Neutrophil (primary cell): ENCODE measurements at regions not wholly inside any gene's neighbourhood (a gene's known extent, or its start where the extent isn't known, plus 50 kb on each side); places are given as distances from the start of the nearest gene placed in this dataset.

Experiments used
- H3K27ac ChIP-seq: fragments of 200-600 bp; sonication (generic); 2 replicates; pipeline ENCODE4 v1.5.1; 2016; ENCODE audit warnings: mild to moderate bottlenecking, moderate library complexity
- H3K27me3 ChIP-seq: fragments of 200-600 bp; sonication (generic); 2 replicates; pipeline ENCODE4 v1.6.0; 2016; ENCODE audit warnings: mild to moderate bottlenecking
- H3K36me3 ChIP-seq: fragments of 200-600 bp; sonication (generic); 2 replicates; pipeline ENCODE4 v1.5.1; 2017
- H3K4me1 ChIP-seq, 2 experiments: fragments of 200-600 bp in 1 of 2; sonication (generic) in 1 of 2; 1 replicate in 1 of 2; 2 replicates in 1 of 2; pipeline versions ENCODE4 v1.5.1 to v1.6.1; 2013 to 2016; ENCODE audit warnings: low read depth in 1 of 2, low read length in 1 of 2, mild to moderate bottlenecking in 1 of 2, moderate library complexity in 1 of 2; ENCODE audit not compliant: control insufficient read depth in 1 of 2, insufficient read depth in 1 of 2
- H3K4me3 ChIP-seq, 2 experiments: fragments of 200-600 bp in 1 of 2; sonication (generic) in 1 of 2; 1 replicate in 1 of 2; 2 replicates in 1 of 2; pipeline ENCODE4 v1.5.1; 2013 to 2016; ENCODE audit warnings: low read depth in 1 of 2, low read length in 1 of 2, mild to moderate bottlenecking in 1 of 2, moderate library complexity in 1 of 2
- H3K9me3 ChIP-seq: fragments of 200-600 bp; sonication (generic); 2 replicates; pipeline ENCODE4 v1.5.1; 2016
- CTCF ChIP-seq: fragments of 200-600 bp; sonication (generic); IDR thresholded peaks from 2 replicates; pipeline ENCODE4 v1.5.1; 2016; ENCODE audit warnings: antibody characterized with exemption

GRCh38 chr14:105862581-105863239 is 336.3 kb downstream of the TMEM121 start:
- H3K4me1 ChIP-seq, result no peaks in the 10 kb centered on the region
- H3K4me3 ChIP-seq, result no peak overlapping the region
- peaks cover 86% of the 10 kb centered on the region for H3K27me3 ChIP-seq
- no peak overlapping the region for H3K27ac ChIP-seq
- TF ChIP-seq CTCF, result no peak
- no peaks in the 10 kb centered on the region for H3K36me3 ChIP-seq
- H3K9me3 ChIP-seq, result no peaks in the 10 kb centered on the region

- Histone ChIP-seq H3K27me3 (peaks cover 78% of the 10 kb centered on the region), H3K9me3 (no peaks in the 10 kb centered on the region), H3K4me3 (no peak overlapping the region), H3K36me3 (no peaks in the 10 kb centered on the region), H3K4me1 (no peaks in the 10 kb centered on the region), H3K27ac (no peak overlapping the region)
- TF ChIP-seq CTCF, result no peak
Observed at GRCh38 chr14:105863296-105864108, 337.1 kb downstream of the TMEM121 start.

GRCh38 chr14:105864116-105864515 is 337.7 kb downstream of the TMEM121 start:
- H3K27ac ChIP-seq, result no peak overlapping the region
- no peaks in the 10 kb centered on the region for H3K4me1 ChIP-seq
- H3K4me3 ChIP-seq, result no peak overlapping the region
- H3K36me3 ChIP-seq, result no peaks in the 10 kb centered on the region
- no peak for TF ChIP-seq CTCF
- no peaks in the 10 kb centered on the region for H3K9me3 ChIP-seq
- H3K27me3 ChIP-seq, result peaks cover 72% of the 10 kb centered on the region

GRCh38 chr14:105864651-105865265 is 338.4 kb downstream of the TMEM121 start:
- peaks cover 66% of the 10 kb centered on the region for H3K27me3 ChIP-seq
- TF ChIP-seq CTCF, result no peak
- H3K4me1 ChIP-seq, result no peaks in the 10 kb centered on the region
- no peaks in the 10 kb centered on the region for H3K36me3 ChIP-seq
- H3K9me3 ChIP-seq, result no peaks in the 10 kb centered on the region
- H3K4me3 ChIP-seq, result no peak overlapping the region
- no peak overlapping the region for H3K27ac ChIP-seq

GRCh38 chr14:105865266-105865903 is 339.0 kb downstream of the TMEM121 start:
- Histone ChIP-seq H3K4me3 (no peak overlapping the region), H3K27ac (no peak overlapping the region), H3K4me1 (no peaks in the 10 kb centered on the region), H3K27me3 (peaks cover 63% of the 10 kb centered on the region), H3K36me3 (no peaks in the 10 kb centered on the region), H3K9me3 (no peaks in the 10 kb centered on the region)
- TF ChIP-seq CTCF, result no peak
